ENCODE measurements at regions not wholly inside any gene's neighbourhood (a gene's known extent, or its start where the extent isn't known, plus 50 kb on each side); places are given as distances from the start of the nearest gene placed in this dataset.
A peak's percentile ranks its signal among the peaks of the same experiment; 100 is the strongest.

DNA sequence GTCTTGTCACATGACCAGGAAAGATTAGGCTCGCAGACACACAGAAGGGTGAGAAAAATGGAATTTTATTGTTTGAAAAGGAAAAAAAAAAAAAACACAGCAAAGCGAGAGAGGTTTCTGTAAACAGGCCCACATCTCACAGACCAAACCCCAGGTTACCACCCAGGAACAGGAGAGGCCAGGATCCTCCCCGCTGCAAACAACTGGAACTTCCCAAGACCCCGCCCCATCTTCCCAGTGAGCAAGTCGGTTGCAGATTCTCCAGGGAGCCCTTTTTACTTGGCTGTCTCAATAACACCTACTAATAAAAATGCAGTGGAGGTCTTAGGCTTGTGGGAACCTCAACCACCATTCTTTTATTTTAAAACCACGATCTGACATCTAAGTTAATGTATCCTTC, 84.7 kb upstream of the ETS2 start:
- H3K27me3 ChIP-seq (ENCODE audit: control insufficient read depth in 3 of 3, insufficient read depth in 3 of 3, low read length in 3 of 3), result no peaks in the 10 kb centered on the region
- H3K4me1 ChIP-seq (ENCODE audit: control insufficient read depth in 3 of 3, insufficient read depth in 2 of 3, low read depth in 1 of 3, low read length in 2 of 3), result no peaks in the 10 kb centered on the region
- no peak overlapping the region for H3K4me3 ChIP-seq (ENCODE audit: low read depth in 1 of 3, low read length in 3 of 3)
- H3K27ac ChIP-seq (ENCODE audit: low read depth in 1 of 3, low read length in 2 of 3), result no peak overlapping the region
- DNase-seq (no peak), FAIRE-seq (no peak)
- WGBS, 3 donors, result 82 to 86% (median 84%) methylated on average over 6 of the region's 6 CpGs
- no peaks in the 10 kb centered on the region for H3K36me3 ChIP-seq (ENCODE audit: control insufficient read depth in 3 of 3, insufficient read depth in 2 of 3, low read depth in 1 of 3, low read length in 3 of 3)
- H3K9me3 ChIP-seq (ENCODE audit: control insufficient read depth in 2 of 2, insufficient read depth in 1 of 2, low read depth in 1 of 2, low read length in 1 of 2), result peaks cover 0 to 12% of the 10 kb centered on the region in 2 donors

DNA sequence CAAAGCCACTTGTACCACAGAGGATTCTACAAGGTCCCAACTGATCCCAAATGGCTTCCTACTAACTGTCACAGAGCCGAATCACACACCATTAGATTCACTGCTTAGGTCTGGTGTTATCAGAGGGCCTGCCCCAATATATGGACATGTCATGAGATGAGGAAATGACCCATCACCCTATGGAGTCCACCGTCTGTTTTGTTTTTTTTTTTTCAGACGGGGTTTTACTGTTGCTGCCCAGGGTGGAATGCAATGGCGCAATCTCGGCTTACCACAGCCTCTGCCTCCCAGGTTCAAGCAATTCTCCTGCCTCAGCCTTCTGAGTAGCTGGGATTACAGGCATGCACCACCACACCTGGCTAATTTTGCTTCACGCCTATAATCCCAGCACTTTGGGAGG, 83.8 kb upstream of the ETS2 start:
- Histone ChIP-seq H3K36me3 (ENCODE audit: control insufficient read depth in 3 of 3, insufficient read depth in 2 of 3, low read depth in 1 of 3, low read length in 3 of 3) (no peaks in the 10 kb centered on the region), H3K27me3 (ENCODE audit: control insufficient read depth in 3 of 3, insufficient read depth in 3 of 3, low read length in 3 of 3) (no peaks in the 10 kb centered on the region), H3K4me1 (ENCODE audit: control insufficient read depth in 3 of 3, insufficient read depth in 2 of 3, low read depth in 1 of 3, low read length in 2 of 3) (no peaks in the 10 kb centered on the region), H3K27ac (ENCODE audit: low read depth in 1 of 3, low read length in 2 of 3) (no peak overlapping the region), H3K9me3 (ENCODE audit: control insufficient read depth in 2 of 2, insufficient read depth in 1 of 2, low read depth in 1 of 2, low read length in 1 of 2) (peaks cover 0 to 16% of the 10 kb centered on the region in 2 donors), H3K4me3 (ENCODE audit: low read depth in 1 of 3, low read length in 3 of 3) (no peak overlapping the region)
- FAIRE-seq, result no peak
- no peak for DNase-seq
- WGBS, 3 donors, result 79 to 94% (median 88%) methylated on average over 6 of the region's 6 CpGs

DNA sequence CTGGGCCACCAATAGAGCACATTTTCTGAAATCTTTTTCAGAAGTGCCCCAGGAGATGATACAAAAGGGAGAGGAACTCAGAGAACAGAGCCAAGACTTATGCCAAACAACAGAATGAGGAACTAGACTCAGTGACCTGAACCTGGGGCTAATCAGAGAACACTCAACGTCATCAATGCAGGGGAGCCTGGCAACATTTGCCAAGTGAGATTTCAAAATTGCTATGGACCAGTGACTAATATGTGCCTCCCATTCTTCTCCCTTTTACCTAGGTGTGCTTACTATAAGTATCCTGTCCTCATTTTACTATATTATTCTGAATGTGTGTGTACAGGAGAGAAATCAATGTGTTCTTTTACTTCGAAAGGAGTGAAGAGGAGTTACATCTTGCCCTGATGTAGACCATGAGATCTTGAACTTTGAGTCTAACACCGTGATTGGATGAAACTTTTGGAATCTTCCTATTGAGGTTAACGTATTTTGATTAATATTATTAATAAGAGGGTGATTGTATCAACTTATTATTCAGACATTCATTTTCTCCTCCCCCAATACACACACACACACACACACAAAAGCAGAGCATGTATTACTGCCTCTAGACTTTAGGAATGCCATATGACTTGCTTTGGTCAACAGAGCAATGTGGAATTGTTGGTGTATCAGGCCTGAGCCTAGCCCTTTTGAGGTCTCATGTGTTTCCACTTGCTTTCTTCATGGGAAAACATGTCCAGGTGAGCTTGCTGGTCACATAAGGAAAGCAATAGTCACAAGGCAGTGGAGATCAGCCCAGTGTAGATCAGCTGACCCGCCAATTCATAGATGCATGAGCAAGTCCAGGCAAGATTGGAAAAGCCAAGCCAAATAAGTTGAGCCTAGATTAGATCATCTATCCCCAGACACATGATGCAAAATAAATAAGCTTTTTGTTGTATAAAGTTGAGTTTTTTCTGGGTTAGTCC, 80.3 kb upstream of the ETS2 start:
- H3K36me3 ChIP-seq (ENCODE audit: control insufficient read depth in 3 of 3, insufficient read depth in 2 of 3, low read depth in 1 of 3, low read length in 3 of 3), result no peaks in the 10 kb centered on the region
- 87 to 91% (median 87%) methylated on average over 5 of the region's 5 CpGs for WGBS, 3 donors
- FAIRE-seq (no peak), DNase-seq (no peak)
- H3K9me3 ChIP-seq (ENCODE audit: control insufficient read depth in 2 of 2, insufficient read depth in 1 of 2, low read depth in 1 of 2, low read length in 1 of 2), result peaks cover 0 to 16% of the 10 kb centered on the region in 2 donors
- H3K4me1 ChIP-seq (ENCODE audit: control insufficient read depth in 3 of 3, insufficient read depth in 2 of 3, low read depth in 1 of 3, low read length in 2 of 3), result no peaks in the 10 kb centered on the region
- H3K27me3 ChIP-seq (ENCODE audit: control insufficient read depth in 3 of 3, insufficient read depth in 3 of 3, low read length in 3 of 3), result no peaks in the 10 kb centered on the region
- no peak overlapping the region for H3K4me3 ChIP-seq (ENCODE audit: low read depth in 1 of 3, low read length in 3 of 3)
- no peak overlapping the region for H3K27ac ChIP-seq (ENCODE audit: low read depth in 1 of 3, low read length in 2 of 3)

DNA sequence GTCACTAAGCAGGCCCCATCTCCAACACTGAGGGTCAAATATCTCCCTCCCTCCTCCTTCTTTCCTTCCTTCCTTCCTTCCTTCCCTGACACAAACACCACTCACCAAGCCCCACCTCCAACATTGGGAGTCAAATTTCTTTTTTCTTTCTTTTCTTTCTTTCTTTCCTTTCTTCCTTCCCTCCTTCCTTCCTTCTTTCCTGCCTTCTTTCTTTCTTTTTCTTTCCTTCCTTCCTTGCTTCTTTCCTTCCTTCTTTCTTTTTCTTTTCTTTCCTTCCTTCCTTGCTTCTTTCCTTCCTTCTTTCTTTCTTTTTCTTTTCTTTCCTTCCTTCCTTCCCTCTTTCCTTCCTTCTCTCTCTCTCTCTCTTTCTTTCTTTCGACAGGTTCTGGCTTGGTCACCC, 79.2 kb upstream of the ETS2 start:
- Histone ChIP-seq H3K9me3 (ENCODE audit: control insufficient read depth in 2 of 2, insufficient read depth in 1 of 2, low read depth in 1 of 2, low read length in 1 of 2) (peaks cover 0 to 16% of the 10 kb centered on the region in 2 donors), H3K27ac (ENCODE audit: low read depth in 1 of 3, low read length in 2 of 3) (no peak overlapping the region), H3K36me3 (ENCODE audit: control insufficient read depth in 3 of 3, insufficient read depth in 2 of 3, low read depth in 1 of 3, low read length in 3 of 3) (no peaks in the 10 kb centered on the region), H3K4me3 (ENCODE audit: low read depth in 1 of 3, low read length in 3 of 3) (no peak overlapping the region), H3K4me1 (ENCODE audit: control insufficient read depth in 3 of 3, insufficient read depth in 2 of 3, low read depth in 1 of 3, low read length in 2 of 3) (no peaks in the 10 kb centered on the region), H3K27me3 (ENCODE audit: control insufficient read depth in 3 of 3, insufficient read depth in 3 of 3, low read length in 3 of 3) (no peaks in the 10 kb centered on the region)
- 82 to 91% (median 86%) methylated on average over 1 of the region's 1 CpG for WGBS, 3 donors
- no peak for DNase-seq
- no peak for FAIRE-seq

DNA sequence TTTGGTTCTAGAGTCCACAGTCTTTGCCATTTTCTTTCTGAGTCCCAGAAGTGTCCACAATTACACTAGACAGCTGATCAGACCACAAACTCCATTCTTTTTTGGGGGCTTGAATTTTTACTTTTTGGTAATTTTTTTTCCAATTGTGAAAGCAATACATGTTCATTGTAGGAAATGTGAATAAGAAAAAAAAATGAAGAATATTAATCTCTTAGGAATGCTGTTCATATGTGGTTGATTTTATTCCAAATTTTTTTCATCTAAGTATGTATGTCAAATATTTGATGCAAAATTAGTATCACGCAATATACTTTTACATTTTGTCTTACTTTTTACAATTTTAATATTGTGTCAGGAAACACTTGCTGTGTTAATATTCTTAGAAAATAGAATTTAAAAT, 76.4 kb upstream of the ETS2 start:
- Histone ChIP-seq H3K9me3 (ENCODE audit: control insufficient read depth in 2 of 2, insufficient read depth in 1 of 2, low read depth in 1 of 2, low read length in 1 of 2) (peaks cover 0 to 16% of the 10 kb centered on the region in 2 donors), H3K36me3 (ENCODE audit: control insufficient read depth in 3 of 3, insufficient read depth in 2 of 3, low read depth in 1 of 3, low read length in 3 of 3) (no peaks in the 10 kb centered on the region), H3K4me3 (ENCODE audit: low read depth in 1 of 3, low read length in 3 of 3) (no peak overlapping the region), H3K27me3 (ENCODE audit: control insufficient read depth in 3 of 3, insufficient read depth in 3 of 3, low read length in 3 of 3) (no peaks in the 10 kb centered on the region), H3K27ac (ENCODE audit: low read depth in 1 of 3, low read length in 2 of 3) (no peak overlapping the region), H3K4me1 (ENCODE audit: control insufficient read depth in 3 of 3, insufficient read depth in 2 of 3, low read depth in 1 of 3, low read length in 2 of 3) (peaks cover 0 to 4% (median 0%) of the 10 kb centered on the region in 3 donors)
- DNase-seq (no peak), FAIRE-seq (no peak)
- WGBS, 3 donors, result 96 to 100% (median 96%) methylated on average over 1 of the region's 1 CpG

DNA sequence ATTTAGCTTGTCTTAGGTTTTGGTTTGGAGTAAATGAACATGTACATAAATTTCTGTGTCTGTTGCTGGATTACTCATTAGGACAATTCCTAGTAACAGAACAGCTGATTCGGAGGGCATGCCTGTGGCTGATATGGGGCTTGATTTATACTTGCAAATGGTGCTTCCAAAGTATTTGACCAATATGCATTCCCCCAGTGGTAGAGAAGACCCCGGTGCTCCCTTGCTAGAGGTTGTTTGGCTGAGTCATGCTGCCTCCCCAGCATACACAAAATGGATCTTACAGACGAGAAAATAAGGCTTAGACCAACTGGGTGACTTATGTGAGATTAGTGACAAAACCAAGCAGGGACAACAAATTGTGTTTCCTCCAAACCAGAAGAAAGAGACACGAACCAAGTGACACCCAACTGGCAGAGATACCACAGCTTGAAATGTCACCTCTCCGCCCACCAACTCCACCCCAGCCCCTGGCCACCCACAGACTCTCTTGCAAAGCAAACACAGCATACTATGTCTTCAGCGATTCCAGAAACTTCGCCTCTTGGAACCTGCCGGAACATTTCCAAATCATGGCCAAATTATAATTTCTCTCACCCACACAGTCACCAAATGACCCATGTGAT, 75.9 kb upstream of the ETS2 start:
- no peaks in the 10 kb centered on the region for H3K36me3 ChIP-seq (ENCODE audit: control insufficient read depth in 3 of 3, insufficient read depth in 2 of 3, low read depth in 1 of 3, low read length in 3 of 3)
- 77 to 78% (median 78%) methylated on average over 8 of the region's 8 CpGs for WGBS, 3 donors

DNA sequence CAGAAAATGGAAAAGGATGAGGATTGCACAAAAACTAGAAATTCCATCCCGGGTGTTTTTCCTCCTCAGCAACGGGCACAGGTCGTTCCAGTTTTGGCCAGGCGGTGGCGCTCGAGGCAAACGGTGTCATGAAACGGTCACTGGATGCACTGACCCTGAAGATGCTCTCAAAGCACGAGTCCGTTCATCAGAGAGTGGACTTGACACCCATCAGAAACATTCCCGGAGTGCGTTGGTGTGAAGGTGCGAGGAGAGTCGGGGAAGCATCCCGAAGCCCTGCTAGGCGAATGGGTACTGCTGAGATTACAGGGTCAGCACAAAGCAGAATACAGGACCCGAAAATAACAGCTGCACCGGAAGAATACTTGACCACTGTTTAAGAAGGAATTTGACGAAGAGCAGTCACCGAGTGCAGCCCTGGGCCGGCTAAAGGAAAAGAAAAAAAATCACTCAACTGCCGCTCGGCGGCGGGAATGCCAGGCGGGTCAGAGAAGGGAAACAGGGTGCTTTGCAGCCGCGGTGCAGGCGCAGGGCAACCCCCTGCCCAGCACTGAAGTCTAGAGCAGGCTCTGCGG, 71.7 kb upstream of the ETS2 start:
- peak overlapping the region; percentile 37 to 76 (median 71) for H3K27ac ChIP-seq (ENCODE audit: low read depth in 1 of 3, low read length in 2 of 3)
- no peaks in the 10 kb centered on the region for H3K36me3 ChIP-seq (ENCODE audit: control insufficient read depth in 3 of 3, insufficient read depth in 2 of 3, low read depth in 1 of 3, low read length in 3 of 3)
- no peaks in the 10 kb centered on the region for H3K27me3 ChIP-seq (ENCODE audit: control insufficient read depth in 3 of 3, insufficient read depth in 3 of 3, low read length in 3 of 3)
- H3K4me1 ChIP-seq (ENCODE audit: control insufficient read depth in 3 of 3, insufficient read depth in 2 of 3, low read depth in 1 of 3, low read length in 2 of 3), result peaks cover 0 to 15% (median 0%) of the 10 kb centered on the region in 3 donors
- 1% methylated on average over 30 of the region's 30 CpGs for WGBS, 3 donors
- FAIRE-seq (no peak), DNase-seq (peak; percentile 81 to 89)
- H3K9me3 ChIP-seq (ENCODE audit: control insufficient read depth in 2 of 2, insufficient read depth in 1 of 2, low read depth in 1 of 2, low read length in 1 of 2), result no peaks in the 10 kb centered on the region
- peak overlapping the region in 2 of 3 donors; percentile 12 to 34 for H3K4me3 ChIP-seq (ENCODE audit: low read depth in 1 of 3, low read length in 3 of 3)

More for the DNA sequence above, 75.9 kb upstream of the ETS2 start:
- H3K9me3 ChIP-seq (ENCODE audit: control insufficient read depth in 2 of 2, insufficient read depth in 1 of 2, low read depth in 1 of 2, low read length in 1 of 2), result peaks cover 0 to 14% of the 10 kb centered on the region in 2 donors
- no peak for DNase-seq
- FAIRE-seq, result no peak
- H3K27ac ChIP-seq (ENCODE audit: low read depth in 1 of 3, low read length in 2 of 3), result no peak overlapping the region
- H3K4me1 ChIP-seq (ENCODE audit: control insufficient read depth in 3 of 3, insufficient read depth in 2 of 3, low read depth in 1 of 3, low read length in 2 of 3), result peaks cover 0 to 8% (median 0%) of the 10 kb centered on the region in 3 donors
- H3K4me3 ChIP-seq (ENCODE audit: low read depth in 1 of 3, low read length in 3 of 3), result no peak overlapping the region
- no peaks in the 10 kb centered on the region for H3K27me3 ChIP-seq (ENCODE audit: control insufficient read depth in 3 of 3, insufficient read depth in 3 of 3, low read length in 3 of 3)

DNA sequence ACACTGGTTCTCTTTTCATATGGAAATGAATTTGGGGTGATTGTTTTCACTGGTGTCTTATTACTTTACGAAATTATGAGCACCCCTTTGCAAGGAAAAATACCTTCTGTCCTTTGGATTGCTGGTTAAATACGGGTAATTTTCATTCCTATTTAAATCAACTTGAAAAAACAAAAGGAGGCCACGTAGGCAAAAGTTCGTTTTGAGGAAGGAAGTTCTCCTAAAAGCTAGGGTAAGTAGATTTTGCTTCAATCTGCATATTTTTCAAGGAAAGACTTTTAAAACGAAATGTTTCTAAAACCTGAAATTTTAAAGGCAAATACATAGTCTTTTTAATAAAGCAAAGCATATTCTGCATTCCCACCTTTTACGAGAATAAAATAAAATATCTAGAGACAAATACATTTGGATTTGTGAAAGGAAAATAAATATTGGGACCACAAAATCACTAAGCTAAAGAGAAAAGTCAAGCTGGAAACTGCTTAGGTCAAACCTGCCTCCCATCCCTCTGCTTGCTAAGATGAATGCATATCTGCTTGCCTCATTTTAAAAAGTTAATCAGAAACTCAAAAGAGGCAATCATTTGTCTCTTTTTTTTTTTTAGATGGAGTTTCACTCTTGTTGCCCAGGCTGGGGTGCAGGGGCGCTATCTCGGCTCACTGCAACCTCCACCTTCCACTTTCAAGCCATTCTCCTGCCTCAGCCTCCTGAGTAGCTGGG, 70.9 kb upstream of the ETS2 start:
- H3K36me3 ChIP-seq (ENCODE audit: control insufficient read depth in 3 of 3, insufficient read depth in 2 of 3, low read depth in 1 of 3, low read length in 3 of 3), result no peaks in the 10 kb centered on the region
- DNase-seq (peak; percentile 10 to 58), FAIRE-seq (no peak)
- H3K9me3 ChIP-seq (ENCODE audit: control insufficient read depth in 2 of 2, insufficient read depth in 1 of 2, low read depth in 1 of 2, low read length in 1 of 2), result no peaks in the 10 kb centered on the region
- H3K27me3 ChIP-seq (ENCODE audit: control insufficient read depth in 3 of 3, insufficient read depth in 3 of 3, low read length in 3 of 3), result no peaks in the 10 kb centered on the region
- peak overlapping the region in 2 of 3 donors; percentile 71 to 76 for H3K27ac ChIP-seq (ENCODE audit: low read depth in 1 of 3, low read length in 2 of 3)
- 22 to 41% (median 26%) methylated on average over 8 of the region's 8 CpGs for WGBS, 3 donors
- no peak overlapping the region for H3K4me3 ChIP-seq (ENCODE audit: low read depth in 1 of 3, low read length in 3 of 3)
- H3K4me1 ChIP-seq (ENCODE audit: control insufficient read depth in 3 of 3, insufficient read depth in 2 of 3, low read depth in 1 of 3, low read length in 2 of 3), result peaks cover under 1 to 18% (median 2%) of the 10 kb centered on the region in 3 donors

Data from small intestine (tissue), 7 donors.